Endodermal cell (in vitro differentiated cells): ENCODE measurements at regions not wholly inside any gene's neighbourhood (a gene's known extent, or its start where the extent isn't known, plus 50 kb on each side); places are given as distances from the start of the nearest gene placed in this dataset.

Experiments
- DNase-seq: peaks from one replicate; pipeline ENCODE4 v3.0.0-alpha.2; 2017
- H3K27ac ChIP-seq: 2 replicates; pipeline ENCODE4 v1.5.1; 2013; ENCODE audit warnings: mild to moderate bottlenecking, low read depth, low read length, moderate library complexity
- H3K27me3 ChIP-seq: 2 replicates; pipeline ENCODE4 v1.6.1; 2013; ENCODE audit warnings: mild to moderate bottlenecking, low read length, moderate library complexity; ENCODE audit not compliant: insufficient read depth, control insufficient read depth, poor library complexity, severe bottlenecking
- H3K36me3 ChIP-seq: 2 replicates; pipeline ENCODE4 v1.7.0; 2013; ENCODE audit warnings: mild to moderate bottlenecking, low read length, moderate library complexity; ENCODE audit not compliant: control insufficient read depth, insufficient read depth
- H3K4me1 ChIP-seq: one replicate; pipeline ENCODE4 v1.7.0; 2013; ENCODE audit warnings: low read length; ENCODE audit not compliant: control insufficient read depth, insufficient read depth
- H3K4me3 ChIP-seq: 2 replicates; pipeline ENCODE4 v1.5.1; 2013; ENCODE audit warnings: mild to moderate bottlenecking, low read length, moderate library complexity
- H3K9ac ChIP-seq: 2 replicates; pipeline ENCODE4 v1.6.1; 2013; ENCODE audit warnings: mild to moderate bottlenecking, low read length, moderate library complexity; ENCODE audit not compliant: poor library complexity, severe bottlenecking; ENCODE audit errors: extremely low read depth
- H3K9me3 ChIP-seq: 2 replicates; pipeline ENCODE4 v1.6.1; 2013; ENCODE audit warnings: mild to moderate bottlenecking, low read length, moderate library complexity; ENCODE audit not compliant: control insufficient read depth
- H3K27ac Mint-ChIP-seq: 2 replicates; pipeline ENCODE4 v1.8.0; 2020; ENCODE audit warnings: mixed read lengths
- H3K27me3 Mint-ChIP-seq: 2 replicates; pipeline ENCODE4 v1.8.0; 2021; ENCODE audit warnings: mild to moderate bottlenecking, mixed read lengths; ENCODE audit not compliant: insufficient read depth
- H3K36me3 Mint-ChIP-seq: 2 replicates; pipeline ENCODE4 v1.8.0; 2020; ENCODE audit warnings: low read depth, mixed read lengths
- H3K4me1 Mint-ChIP-seq: 2 replicates; pipeline ENCODE4 v1.8.0; 2020; ENCODE audit warnings: mixed read lengths
- H3K4me3 Mint-ChIP-seq: 2 replicates; pipeline ENCODE4 v1.8.0; 2020; ENCODE audit warnings: mild to moderate bottlenecking, moderate library complexity, mixed read lengths
- H3K9me3 Mint-ChIP-seq: 2 replicates; pipeline ENCODE4 v1.8.0; 2020; ENCODE audit warnings: mild to moderate bottlenecking, mixed read lengths
- CTCF ChIP-seq: fragments of 200-600 bp; sonication (generic); conservative IDR thresholded peaks from 2 replicates; pipeline ENCODE4 v1.5.0; 2021; ENCODE audit warnings: antibody characterized with exemption, mild to moderate bottlenecking
- WGBS, 2 experiments: methylation state at CpG; one replicate each; pipeline versions ENCODE4 v1.1.5 to v1.1.7; 2013; ENCODE audit warnings: missing lambda C conversion rate in 2 of 2, mixed read lengths in 1 of 2; ENCODE audit not compliant: insufficient coverage in 1 of 2, insufficient read length in 1 of 2; 5-methylcytosine and 5-hydroxymethylcytosine counted together

- H3K9me3 Mint-ChIP-seq, result no peaks in the 10 kb centered on the region
- H3K4me1 ChIP-seq, result no peaks in the 10 kb centered on the region
- H3K27ac Mint-ChIP-seq, result no peak overlapping the region
- no peaks in the 10 kb centered on the region for H3K27me3 ChIP-seq
- no peak overlapping the region for H3K9ac ChIP-seq
- H3K9me3 ChIP-seq, result no peaks in the 10 kb centered on the region
- H3K4me1 Mint-ChIP-seq, result peaks cover 9% of the 10 kb centered on the region
- DNase-seq, result no peak
- H3K4me3 Mint-ChIP-seq, result no peak overlapping the region
- no peaks in the 10 kb centered on the region for H3K36me3 Mint-ChIP-seq
- no peak for TF ChIP-seq CTCF
- no peak overlapping the region for H3K4me3 ChIP-seq
- WGBS, 2 experiments, result 88 to 96% methylated on average over 5 to 7 of the region's 7 CpGs
- H3K36me3 ChIP-seq, result no peaks in the 10 kb centered on the region
- no peaks in the 10 kb centered on the region for H3K27me3 Mint-ChIP-seq
- no peak overlapping the region for H3K27ac ChIP-seq
Measured at GRCh38 chr10:128625926-128626325, 499.7 kb upstream of the MKI67 start.

- no peaks in the 10 kb centered on the region for H3K9me3 Mint-ChIP-seq
- no peaks in the 10 kb centered on the region for H3K27me3 Mint-ChIP-seq
- Histone ChIP-seq H3K4me3 (no peak overlapping the region), H3K4me1 (no peaks in the 10 kb centered on the region), H3K27me3 (no peaks in the 10 kb centered on the region), H3K9me3 (no peaks in the 10 kb centered on the region), H3K9ac (no peak overlapping the region), H3K27ac (no peak overlapping the region), H3K36me3 (no peaks in the 10 kb centered on the region)
- no peak overlapping the region for H3K4me3 Mint-ChIP-seq
- H3K4me1 Mint-ChIP-seq, result peaks cover 9% of the 10 kb centered on the region
- TF ChIP-seq CTCF, result no peak
- 87 to 89% methylated on average over 6 of the region's 6 CpGs for WGBS, 2 experiments
- no peaks in the 10 kb centered on the region for H3K36me3 Mint-ChIP-seq
- peak overlapping the region; percentile 52 for H3K27ac Mint-ChIP-seq
- DNase-seq, result peak; percentile 85
Measured at GRCh38 chr10:128626397-128627000, 500.3 kb upstream of the MKI67 start.

GRCh38 chr10:128627811-128628210 lies 501.6 kb upstream of the MKI67 start:
- H3K27me3 ChIP-seq, result no peaks in the 10 kb centered on the region
- no peak for DNase-seq
- no peak overlapping the region for H3K27ac Mint-ChIP-seq
- no peaks in the 10 kb centered on the region for H3K9me3 Mint-ChIP-seq
- no peaks in the 10 kb centered on the region for H3K36me3 ChIP-seq
- no peak overlapping the region for H3K4me3 ChIP-seq
- WGBS, 2 experiments, result 95 to 96% methylated on average over 7 of the region's 7 CpGs
- no peaks in the 10 kb centered on the region for H3K27me3 Mint-ChIP-seq
- H3K9me3 ChIP-seq, result no peaks in the 10 kb centered on the region
- H3K9ac ChIP-seq, result no peak overlapping the region
- no peaks in the 10 kb centered on the region for H3K36me3 Mint-ChIP-seq
- TF ChIP-seq CTCF, result no peak
- H3K27ac ChIP-seq, result no peak overlapping the region
- no peaks in the 10 kb centered on the region for H3K4me1 ChIP-seq
- H3K4me3 Mint-ChIP-seq, result no peak overlapping the region
- H3K4me1 Mint-ChIP-seq, result peaks cover 10% of the 10 kb centered on the region
